Lower lobe of right lung (tissue), 2 donors: ENCODE measurements at regions not wholly inside any gene's neighbourhood (a gene's known extent, or its start where the extent isn't known, plus 50 kb on each side); places are given as distances from the start of the nearest gene placed in this dataset.
"Not testable (repeated sequence)": the region's sequence is repeated elsewhere in the genome, so short reads cannot be mapped to it uniquely, and the experiment has no call there.

Experiments used
- ATAC-seq, 2 donors: fragments of 200-7000 bp; cut with Tn5 transposase; one replicate each; pipeline ENCODE4 v1.9.1; 2020 to 2022; ENCODE audit warnings: mild to moderate bottlenecking in 2 of 2, moderate library complexity in 2 of 2
- DNase-seq: peaks from one replicate; pipeline ENCODE4 v3.0.0-alpha.2; 2020
- H3K27ac ChIP-seq: fragments of 200-600 bp; one replicate; pipeline ENCODE4 v1.8.0; 2022
- H3K27me3 ChIP-seq: fragments of 200-600 bp; one replicate; pipeline ENCODE4 v1.8.0; 2022; ENCODE audit warnings: low read depth
- H3K36me3 ChIP-seq: fragments of 200-600 bp; one replicate; pipeline ENCODE4 v1.8.0; 2022; ENCODE audit warnings: mild to moderate bottlenecking
- H3K4me1 ChIP-seq: fragments of 200-600 bp; one replicate; pipeline ENCODE4 v1.8.0; 2022
- H3K4me3 ChIP-seq: fragments of 200-600 bp; one replicate; pipeline ENCODE4 v1.8.0; 2022; ENCODE audit warnings: mild to moderate bottlenecking
- H3K9me3 ChIP-seq: fragments of 200-600 bp; one replicate; pipeline ENCODE4 v1.8.0; 2022
- CTCF ChIP-seq: fragments of 200-600 bp; IDR thresholded peaks from one replicate; pipeline ENCODE4 v1.8.0; 2022; ENCODE audit warnings: antibody characterized with exemption, mild to moderate bottlenecking
- intact Hi-C: fragments of 100-400 bp; cut with DNase I; formaldehyde crosslinking; loops from one replicate; pipeline ENCODE4 v1.11.0; 2022
- donor health status: DM: no; HTN: yes; CAD: no; lungs with severe emphysema.

DNA sequence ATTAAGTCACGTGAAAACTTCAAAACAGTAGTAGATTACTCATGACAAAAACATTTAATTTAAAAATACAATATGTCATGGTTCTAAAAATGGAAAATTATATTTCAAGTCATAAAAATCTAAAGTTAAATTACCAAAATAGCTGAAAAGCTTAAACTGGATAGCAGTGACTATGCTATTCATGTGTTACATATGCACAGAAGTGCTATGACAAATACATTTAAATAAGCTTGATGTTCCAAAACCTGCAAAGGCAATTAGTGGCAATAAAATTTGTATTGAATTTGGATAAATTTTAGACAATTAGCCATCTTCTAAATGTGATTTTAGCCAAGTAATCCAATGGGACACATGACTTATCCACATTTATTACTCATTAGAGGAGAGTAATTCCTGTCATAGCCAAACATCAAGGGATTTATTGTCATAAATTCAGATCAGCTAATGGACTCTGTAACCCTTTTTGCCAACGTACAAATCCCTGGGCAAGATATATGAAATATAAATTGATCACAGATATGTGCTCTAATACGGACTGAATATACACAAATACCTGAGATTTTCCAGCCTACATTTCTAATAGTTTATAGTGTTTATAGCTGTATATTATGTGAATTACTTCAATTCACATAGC, 419.4 kb downstream of the ISL1 start:
- DNase-seq = no peak
- TF ChIP-seq CTCF = no peak
- no peaks in the 10 kb centered on the region for H3K36me3 ChIP-seq
- no peaks in the 10 kb centered on the region for H3K4me1 ChIP-seq
- no peaks in the 10 kb centered on the region for H3K27me3 ChIP-seq
- intact Hi-C loops = no loop called here
- no peak for ATAC-seq
- no peak overlapping the region for H3K27ac ChIP-seq
- H3K9me3 ChIP-seq = no peaks in the 10 kb centered on the region
- no peak overlapping the region for H3K4me3 ChIP-seq

GRCh38 chr5:51806677-51807076, 423.4 kb downstream of the ISL1 start:
- no peak for ATAC-seq
- H3K27ac ChIP-seq = no peak overlapping the region
- no peaks in the 10 kb centered on the region for H3K27me3 ChIP-seq
- intact Hi-C loops = no loop called here
- H3K36me3 ChIP-seq = no peaks in the 10 kb centered on the region
- TF ChIP-seq CTCF = no peak
- H3K9me3 ChIP-seq = no peaks in the 10 kb centered on the region
- no peaks in the 10 kb centered on the region for H3K4me1 ChIP-seq
- H3K4me3 ChIP-seq = no peak overlapping the region
- DNase-seq = no peak

- Histone ChIP-seq H3K27me3 (no peaks in the 10 kb centered on the region), H3K4me3 (no peak overlapping the region), H3K27ac (no peak overlapping the region), H3K4me1 (no peaks in the 10 kb centered on the region), H3K9me3 (no peaks in the 10 kb centered on the region), H3K36me3 (no peaks in the 10 kb centered on the region)
- no peak for DNase-seq
- intact Hi-C loops = no loop called here
- no peak for ATAC-seq
- TF ChIP-seq CTCF = no peak
Observed at GRCh38 chr5:51810592-51810991, 427.3 kb downstream of the ISL1 start.

DNA sequence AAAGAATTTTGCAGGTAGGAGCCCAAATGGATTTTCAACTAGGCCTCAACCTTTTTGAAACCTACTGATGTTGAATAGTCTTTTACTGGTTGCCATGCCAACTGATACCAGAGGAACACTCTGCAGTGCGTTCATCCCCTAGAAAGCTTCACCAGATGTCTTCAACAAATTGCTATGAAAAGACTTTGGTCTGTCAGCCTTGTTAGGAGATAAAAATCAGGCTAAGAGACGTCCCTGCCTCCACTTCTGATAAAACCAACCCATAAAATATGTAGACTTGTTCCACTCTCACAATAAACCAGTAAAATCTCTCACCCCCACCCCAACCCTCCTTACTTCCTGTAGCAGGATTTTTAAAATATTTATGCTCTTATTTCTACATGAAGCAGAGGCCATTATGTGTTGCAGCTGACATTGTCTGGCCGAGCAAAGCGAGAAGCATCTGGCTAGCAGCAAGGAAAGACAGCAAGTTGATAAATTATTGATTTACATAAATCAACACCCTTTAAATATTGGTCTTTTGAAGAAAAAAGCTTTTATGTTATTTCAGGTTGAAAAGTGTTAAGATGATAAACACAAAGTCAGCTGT, 428.7 kb downstream of the ISL1 start:
- H3K36me3 ChIP-seq = no peaks in the 10 kb centered on the region
- no peak overlapping the region for H3K27ac ChIP-seq
- intact Hi-C loops = no loop called here
- DNase-seq (no peak), ATAC-seq (no peak)
- no peak for TF ChIP-seq CTCF
- no peak overlapping the region for H3K4me3 ChIP-seq
- no peaks in the 10 kb centered on the region for H3K4me1 ChIP-seq
- no peaks in the 10 kb centered on the region for H3K27me3 ChIP-seq
- H3K9me3 ChIP-seq = no peaks in the 10 kb centered on the region

- intact Hi-C loops, H3K4me3 ChIP-seq: not testable (repeated sequence)
Observed at GRCh38 chr5:51814817-51815216, 431.6 kb downstream of the ISL1 start.

DNA sequence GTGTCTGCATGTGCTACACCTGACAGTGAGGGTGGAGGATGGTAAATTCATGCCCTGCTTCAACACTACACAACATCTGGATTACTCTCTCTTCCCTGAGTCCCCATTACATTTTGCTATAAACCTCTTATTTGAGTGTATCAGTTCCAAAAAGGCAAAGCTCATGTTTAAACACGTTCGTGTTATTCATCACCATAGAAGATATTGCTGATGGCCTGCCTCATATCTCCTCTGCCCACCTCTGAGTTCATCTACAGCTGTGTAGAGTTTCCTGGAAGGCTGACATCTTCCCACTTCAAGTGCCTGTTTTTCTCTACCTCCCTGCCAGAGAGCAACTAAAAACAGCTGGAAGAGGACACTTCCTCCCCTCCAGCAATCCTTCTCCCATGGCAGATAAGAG, 433.2 kb downstream of the ISL1 start:
- no peak overlapping the region for H3K27ac ChIP-seq
- no peak for ATAC-seq
- no peaks in the 10 kb centered on the region for H3K4me1 ChIP-seq
- DNase-seq = no peak
- H3K27me3 ChIP-seq = no peaks in the 10 kb centered on the region
- no peaks in the 10 kb centered on the region for H3K9me3 ChIP-seq
- no peak overlapping the region for H3K4me3 ChIP-seq
- H3K36me3 ChIP-seq = no peaks in the 10 kb centered on the region
- intact Hi-C loops = no loop called here
- TF ChIP-seq CTCF = no peak

More at GRCh38 chr5:51814817-51815216, 431.6 kb downstream of the ISL1 start:
- not testable (repeated sequence) for ATAC-seq, H3K36me3 ChIP-seq, H3K27ac ChIP-seq, H3K27me3 ChIP-seq, H3K4me1 ChIP-seq, H3K9me3 ChIP-seq, DNase-seq
